DOHH2 (cell line): ENCODE measurements at regions not wholly inside any gene's neighbourhood (a gene's known extent, or its start where the extent isn't known, plus 50 kb on each side); places are given as distances from the start of the nearest gene placed in this dataset.

ENCODE experiments used
- H3F3A ChIP-seq: fragments of 200-600 bp; sonication (generic), shearing (Covaris generic); 2 replicates; pipeline ENCODE4 v1.6.0; 2016; ENCODE audit warnings: antibody characterized with exemption, mild to moderate bottlenecking; ENCODE audit not compliant: control insufficient read depth, insufficient read depth
- H3K27ac ChIP-seq: fragments of 200-600 bp; sonication (generic); 2 replicates; pipeline ENCODE4 v1.5.1; 2014; ENCODE audit warnings: low read depth, mild to moderate bottlenecking, low read length, moderate library complexity
- H3K27me3 ChIP-seq: fragments of 200-600 bp; sonication (generic); 2 replicates; pipeline ENCODE4 v1.6.1; 2014; ENCODE audit warnings: mild to moderate bottlenecking, low read length, mixed read lengths; ENCODE audit not compliant: control insufficient read depth
- H3K36me3 ChIP-seq: fragments of 200-600 bp; sonication (generic); 2 replicates; pipeline ENCODE4 v1.6.1; 2014; ENCODE audit warnings: mild to moderate bottlenecking, low read length, moderate library complexity, mixed read lengths; ENCODE audit not compliant: control insufficient read depth
- H3K4me1 ChIP-seq: fragments of 200-600 bp; sonication (generic); 2 replicates; pipeline ENCODE4 v1.6.1; 2014; ENCODE audit warnings: mild to moderate bottlenecking, low read length, mixed read lengths; ENCODE audit not compliant: control insufficient read depth
- H3K4me2 ChIP-seq: fragments of 200-600 bp; sonication (generic); 2 replicates; pipeline ENCODE4 v1.6.0; 2014; ENCODE audit warnings: mild to moderate bottlenecking, low read length, moderate library complexity
- H3K4me3 ChIP-seq: fragments of 200-600 bp; sonication (generic); 2 replicates; pipeline ENCODE4 v1.5.1; 2014; ENCODE audit warnings: mild to moderate bottlenecking, low read length, mixed read lengths
- H3K79me2 ChIP-seq: fragments of 200-600 bp; sonication (generic); 2 replicates; pipeline ENCODE4 v1.6.1; 2014; ENCODE audit warnings: mild to moderate bottlenecking, low read length, mixed read lengths; ENCODE audit not compliant: control insufficient read depth
- H3K9me2 ChIP-seq: fragments of 200-600 bp; sonication (generic); replicated peaks from 2 replicates; pipeline ENCODE4 v1.6.1; 2014; ENCODE audit warnings: mild to moderate bottlenecking, low read length, mixed read lengths; ENCODE audit not compliant: control insufficient read depth
- H3K9me3 ChIP-seq: fragments of 200-600 bp; sonication (generic); 2 replicates; pipeline ENCODE4 v1.6.1; 2014; ENCODE audit warnings: antibody characterized with exemption, low read length, mixed read lengths; ENCODE audit not compliant: control insufficient read depth, insufficient read depth
- H4K20me1 ChIP-seq: fragments of 200-600 bp; sonication (generic); 2 replicates; pipeline ENCODE4 v1.6.0; 2014; ENCODE audit warnings: low read depth, mild to moderate bottlenecking, antibody characterized with exemption, low read length, moderate library complexity; ENCODE audit not compliant: control insufficient read depth, insufficient read depth
- EZH2phosphoT487 ChIP-seq: fragments of 200-600 bp; sonication (generic); IDR thresholded peaks from 2 replicates; pipeline ENCODE4 v1.6.1; 2017; ENCODE audit warnings: borderline replicate concordance, mild to moderate bottlenecking, antibody characterized with exemption, low read length, moderate library complexity, mixed read lengths
- TF ChIP-seq, protein P1 (sequence below): fragments of 200-600 bp; sonication (generic); IDR thresholded peaks from one replicate; pipeline ENCODE4 v1.5.1; 2014; ENCODE audit warnings: antibody characterized with exemption, mild to moderate bottlenecking, low read depth, low read length; ENCODE audit not compliant: poor library complexity, severe bottlenecking

DNA sequence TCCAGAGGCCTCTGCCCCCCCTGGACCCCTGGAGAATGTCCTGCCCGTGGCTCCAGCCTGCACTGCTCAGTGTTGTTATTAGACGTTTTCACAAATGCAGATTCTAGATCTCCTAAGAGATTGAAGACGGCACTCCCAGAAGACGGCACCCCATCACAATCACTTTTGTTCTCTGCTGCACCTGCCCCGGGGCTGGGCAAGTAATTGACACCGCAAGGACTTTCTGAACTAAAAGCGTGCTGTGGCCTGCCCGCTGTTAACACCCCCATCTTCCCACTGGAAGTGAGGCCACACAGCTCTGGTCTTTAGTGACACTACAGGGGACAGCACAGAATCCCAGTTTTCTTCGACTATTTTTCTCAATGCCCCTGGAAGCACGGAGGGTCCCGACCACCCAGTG is 256.9 kb downstream of the ENGASE start:
- Histone ChIP-seq H3K4me2 (no peak overlapping the region), H3K4me3 (no peak overlapping the region), H3K27me3 (peaks cover 33% of the 10 kb centered on the region), H4K20me1 (no peaks in the 10 kb centered on the region), H3K4me1 (no peaks in the 10 kb centered on the region), H3F3A (no peaks in the 10 kb centered on the region), H3K36me3 (no peaks in the 10 kb centered on the region), H3K79me2 (no peaks in the 10 kb centered on the region), H3K9me3 (no peaks in the 10 kb centered on the region), H3K9me2 (no peaks in the 10 kb centered on the region), H3K27ac (no peak overlapping the region)
- TF ChIP-seq EZH2phosphoT487, result no peak

DNA sequence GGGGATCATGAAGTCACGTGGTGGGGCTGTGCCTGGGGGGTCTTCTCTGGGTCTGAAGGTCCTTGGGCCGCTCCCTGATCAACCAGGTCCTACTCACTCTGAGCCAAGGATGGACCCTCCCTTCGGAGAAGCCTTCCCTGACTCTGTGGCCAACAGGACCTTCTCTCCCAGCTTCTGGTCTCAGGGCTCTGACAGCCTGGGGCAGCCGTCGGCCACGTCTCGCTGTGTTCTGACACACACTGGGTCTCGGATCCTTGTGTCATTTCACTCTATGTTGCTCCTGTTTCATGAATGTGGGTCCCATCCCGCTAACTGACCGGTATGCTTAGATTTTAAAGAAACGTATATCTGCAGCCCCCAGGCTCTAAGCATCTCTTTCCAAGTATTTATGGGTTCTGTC is 256.1 kb downstream of the ENGASE start:
- Histone ChIP-seq H3K9me3 (no peaks in the 10 kb centered on the region), H3K79me2 (no peaks in the 10 kb centered on the region), H3K9me2 (no peaks in the 10 kb centered on the region), H3K27ac (no peak overlapping the region), H3K4me2 (no peak overlapping the region), H3K36me3 (no peaks in the 10 kb centered on the region), H3K4me3 (no peak overlapping the region), H3K4me1 (no peaks in the 10 kb centered on the region), H3K27me3 (peaks cover 39% of the 10 kb centered on the region), H3F3A (no peaks in the 10 kb centered on the region), H4K20me1 (no peaks in the 10 kb centered on the region)
- TF ChIP-seq, protein P1, sequence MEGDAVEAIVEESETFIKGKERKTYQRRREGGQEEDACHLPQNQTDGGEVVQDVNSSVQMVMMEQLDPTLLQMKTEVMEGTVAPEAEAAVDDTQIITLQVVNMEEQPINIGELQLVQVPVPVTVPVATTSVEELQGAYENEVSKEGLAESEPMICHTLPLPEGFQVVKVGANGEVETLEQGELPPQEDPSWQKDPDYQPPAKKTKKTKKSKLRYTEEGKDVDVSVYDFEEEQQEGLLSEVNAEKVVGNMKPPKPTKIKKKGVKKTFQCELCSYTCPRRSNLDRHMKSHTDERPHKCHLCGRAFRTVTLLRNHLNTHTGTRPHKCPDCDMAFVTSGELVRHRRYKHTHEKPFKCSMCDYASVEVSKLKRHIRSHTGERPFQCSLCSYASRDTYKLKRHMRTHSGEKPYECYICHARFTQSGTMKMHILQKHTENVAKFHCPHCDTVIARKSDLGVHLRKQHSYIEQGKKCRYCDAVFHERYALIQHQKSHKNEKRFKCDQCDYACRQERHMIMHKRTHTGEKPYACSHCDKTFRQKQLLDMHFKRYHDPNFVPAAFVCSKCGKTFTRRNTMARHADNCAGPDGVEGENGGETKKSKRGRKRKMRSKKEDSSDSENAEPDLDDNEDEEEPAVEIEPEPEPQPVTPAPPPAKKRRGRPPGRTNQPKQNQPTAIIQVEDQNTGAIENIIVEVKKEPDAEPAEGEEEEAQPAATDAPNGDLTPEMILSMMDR, result no peak
- TF ChIP-seq EZH2phosphoT487, result no peak

GRCh38 chr17:79330229-79330628 is 255.6 kb downstream of the ENGASE start:
- H3K4me2 ChIP-seq, result no peak overlapping the region
- H3K27ac ChIP-seq, result no peak overlapping the region
- no peak overlapping the region for H3K4me3 ChIP-seq
- H4K20me1 ChIP-seq, result no peaks in the 10 kb centered on the region
- H3K27me3 ChIP-seq, result peaks cover 44% of the 10 kb centered on the region
- TF ChIP-seq EZH2phosphoT487, result no peak
- TF ChIP-seq, protein P1, result no peak
- H3K36me3 ChIP-seq, result no peaks in the 10 kb centered on the region
- no peaks in the 10 kb centered on the region for H3K9me3 ChIP-seq
- H3K9me2 ChIP-seq, result no peaks in the 10 kb centered on the region
- H3K79me2 ChIP-seq, result no peaks in the 10 kb centered on the region
- no peaks in the 10 kb centered on the region for H3K4me1 ChIP-seq
- H3F3A ChIP-seq, result no peaks in the 10 kb centered on the region

DNA sequence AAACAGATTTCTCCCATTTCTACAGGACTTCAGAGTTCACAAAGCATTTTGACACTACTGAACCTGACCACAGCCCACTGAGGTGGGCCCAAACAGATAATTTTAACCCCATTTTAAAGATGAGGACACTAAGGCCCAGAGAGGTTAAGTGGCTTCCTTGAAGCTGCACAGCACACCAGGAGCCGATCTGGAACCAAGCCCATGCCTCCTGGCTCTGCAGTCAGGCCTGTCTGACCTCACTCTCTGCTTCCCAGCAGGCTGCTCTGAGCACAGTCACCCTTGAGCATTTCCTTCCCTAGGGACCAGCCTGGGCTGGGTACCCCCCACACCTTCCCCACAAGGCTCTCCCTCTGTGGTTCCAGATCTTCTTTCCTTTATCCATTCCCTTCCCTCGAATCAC is 252.2 kb downstream of the ENGASE start:
- H3F3A ChIP-seq, result no peaks in the 10 kb centered on the region
- no peaks in the 10 kb centered on the region for H3K79me2 ChIP-seq
- TF ChIP-seq EZH2phosphoT487, result no peak
- TF ChIP-seq, protein P1, result no peak
- H3K27me3 ChIP-seq, result peaks cover 71% of the 10 kb centered on the region
- no peak overlapping the region for H3K4me2 ChIP-seq
- no peaks in the 10 kb centered on the region for H3K9me3 ChIP-seq
- H3K9me2 ChIP-seq, result no peaks in the 10 kb centered on the region
- H3K4me1 ChIP-seq, result no peaks in the 10 kb centered on the region
- H3K4me3 ChIP-seq, result no peak overlapping the region
- H4K20me1 ChIP-seq, result peaks cover 5% of the 10 kb centered on the region; the same call in 1 of the 2 replicates
- no peak overlapping the region for H3K27ac ChIP-seq
- H3K36me3 ChIP-seq, result no peaks in the 10 kb centered on the region
